GM13977 (cell line): ENCODE measurements at regions not wholly inside any gene's neighbourhood (a gene's known extent, or its start where the extent isn't known, plus 50 kb on each side); places are given as distances from the start of the nearest gene placed in this dataset.

Experiments used
- DNase-seq: peaks from one replicate; pipeline ENCODE4 v3.0.0; 2012; ENCODE audit warnings: low spot score
- in situ Hi-C: fragments of 300-500 bp; cut with MboI; formaldehyde crosslinking; loops from one replicate; pipeline ENCODE4 v1.12.0; 2022; ENCODE audit warnings: low sequenced_read_pairs, low pct_unique_long_range_greater_than_20kb, mixed read lengths, inconsistent platforms; ENCODE audit not compliant: unreplicated experiment
- TF ChIP-seq, protein P1 (sequence below): IDR thresholded peaks from 2 replicates; pipeline ENCODE4 v1.5.1; 2012; ENCODE audit warnings: mild to moderate bottlenecking, control low read depth; ENCODE audit not compliant: insufficient read depth; ENCODE audit errors: extremely low read depth, missing control alignments

DNA sequence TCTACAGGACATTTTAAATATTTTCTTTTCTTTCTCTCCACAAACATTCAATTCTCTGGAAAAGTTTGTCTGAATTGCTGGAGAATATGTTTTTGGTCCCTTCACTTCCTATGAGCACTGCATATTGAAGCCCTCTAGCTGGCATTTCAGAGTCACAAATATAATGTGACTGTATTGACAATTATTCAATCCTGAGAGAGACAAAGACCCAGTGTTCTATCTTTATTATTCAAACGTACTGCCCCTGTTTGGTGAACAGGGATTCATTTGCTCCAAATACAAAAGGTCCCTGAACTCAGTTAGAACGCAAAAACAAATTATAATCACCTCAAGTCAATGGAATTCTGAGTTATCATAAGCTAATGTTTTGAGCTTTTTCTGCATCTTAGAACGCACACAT lies 173.1 kb upstream of the CDIN1 start:
- TF ChIP-seq, protein P1, sequence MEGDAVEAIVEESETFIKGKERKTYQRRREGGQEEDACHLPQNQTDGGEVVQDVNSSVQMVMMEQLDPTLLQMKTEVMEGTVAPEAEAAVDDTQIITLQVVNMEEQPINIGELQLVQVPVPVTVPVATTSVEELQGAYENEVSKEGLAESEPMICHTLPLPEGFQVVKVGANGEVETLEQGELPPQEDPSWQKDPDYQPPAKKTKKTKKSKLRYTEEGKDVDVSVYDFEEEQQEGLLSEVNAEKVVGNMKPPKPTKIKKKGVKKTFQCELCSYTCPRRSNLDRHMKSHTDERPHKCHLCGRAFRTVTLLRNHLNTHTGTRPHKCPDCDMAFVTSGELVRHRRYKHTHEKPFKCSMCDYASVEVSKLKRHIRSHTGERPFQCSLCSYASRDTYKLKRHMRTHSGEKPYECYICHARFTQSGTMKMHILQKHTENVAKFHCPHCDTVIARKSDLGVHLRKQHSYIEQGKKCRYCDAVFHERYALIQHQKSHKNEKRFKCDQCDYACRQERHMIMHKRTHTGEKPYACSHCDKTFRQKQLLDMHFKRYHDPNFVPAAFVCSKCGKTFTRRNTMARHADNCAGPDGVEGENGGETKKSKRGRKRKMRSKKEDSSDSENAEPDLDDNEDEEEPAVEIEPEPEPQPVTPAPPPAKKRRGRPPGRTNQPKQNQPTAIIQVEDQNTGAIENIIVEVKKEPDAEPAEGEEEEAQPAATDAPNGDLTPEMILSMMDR = no peak
- DNase-seq = no peak
- in situ Hi-C loops = no loop called here

DNA sequence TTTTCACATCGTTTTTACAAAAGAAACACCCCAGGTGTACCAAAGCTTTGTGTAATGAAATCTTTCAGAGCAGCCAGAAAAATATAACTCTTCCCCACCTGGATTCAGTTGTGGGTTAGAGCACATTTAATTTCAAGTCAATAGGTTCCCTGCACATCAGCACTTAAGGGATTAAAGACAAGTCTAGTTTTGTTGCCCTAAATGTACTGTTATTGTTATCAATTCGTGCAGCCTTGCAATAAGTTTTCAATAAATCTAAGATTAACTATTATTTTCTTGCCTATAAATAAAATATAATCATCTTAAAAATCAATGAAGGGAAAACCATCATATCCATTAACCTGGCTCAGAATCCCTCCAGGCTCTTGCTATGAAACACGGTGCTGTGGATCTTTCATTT lies 172.5 kb upstream of the CDIN1 start:
- TF ChIP-seq, protein P1 = no peak
- in situ Hi-C loops = no loop called here
- DNase-seq = no peak

GRCh38 chr15:36407647-36408046 lies 171.8 kb upstream of the CDIN1 start:
- in situ Hi-C loops = no loop called here
- no peak for DNase-seq
- TF ChIP-seq, protein P1 = no peak

GRCh38 chr15:36409819-36410218 lies 169.6 kb upstream of the CDIN1 start:
- DNase-seq = no peak
- TF ChIP-seq, protein P1 = no peak
- in situ Hi-C loops = no loop called here

GRCh38 chr15:36414670-36415069 lies 164.8 kb upstream of the CDIN1 start:
- in situ Hi-C loops = no loop called here
- TF ChIP-seq, protein P1 = no peak
- DNase-seq = no peak

DNA sequence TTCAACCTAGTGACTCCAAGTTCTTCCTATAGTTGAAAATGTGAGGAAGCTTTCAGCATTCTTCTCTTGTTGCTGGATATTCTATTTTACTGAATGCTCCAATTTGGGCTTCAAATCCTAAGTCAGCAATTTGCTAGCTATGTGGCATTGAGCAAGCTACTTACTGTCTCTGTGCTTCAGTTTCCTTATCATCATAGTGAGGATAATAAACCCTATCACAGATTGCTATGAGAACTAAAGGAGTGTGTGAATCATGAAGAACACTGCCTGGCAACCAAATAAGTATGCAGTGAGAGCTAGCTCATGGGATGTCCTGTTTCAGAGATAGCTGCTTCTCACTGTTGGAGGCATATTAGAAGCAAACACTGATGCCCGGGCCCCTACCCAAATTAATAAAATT lies 163.8 kb upstream of the CDIN1 start:
- TF ChIP-seq, protein P1 = no peak
- in situ Hi-C loops = no loop called here
- no peak for DNase-seq

DNA sequence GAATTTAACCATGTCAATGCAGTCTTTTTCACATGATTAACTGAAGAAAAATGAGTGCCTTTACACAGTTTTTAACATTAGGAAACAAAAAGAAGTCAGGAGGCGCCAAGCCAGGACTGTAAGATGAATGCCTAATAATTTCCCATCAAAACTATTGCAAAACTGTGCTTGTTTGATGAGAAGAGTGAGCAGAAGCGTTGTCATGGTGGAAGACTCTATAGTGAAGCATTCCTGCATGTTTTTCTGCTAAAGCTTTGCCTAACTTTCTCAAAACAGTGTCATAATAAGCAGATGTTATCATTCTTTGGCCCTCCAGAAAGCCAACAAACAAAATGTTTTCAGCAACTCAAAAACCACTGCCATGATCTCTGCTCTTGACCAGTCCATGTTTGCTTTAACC lies 156.8 kb upstream of the CDIN1 start:
- in situ Hi-C loops = no loop called here
- DNase-seq = no peak
- TF ChIP-seq, protein P1 = no peak
